Glutamatergic neuron (in vitro differentiated cells): ENCODE measurements at regions not wholly inside any gene's neighbourhood (a gene's known extent, or its start where the extent isn't known, plus 50 kb on each side); places are given as distances from the start of the nearest gene placed in this dataset.

Experiments
- DNase-seq: peaks from one replicate; pipeline ENCODE4 v3.0.0; 2022
- H3K27ac Mint-ChIP-seq: one replicate; pipeline ENCODE4 v1.8.0; 2020; ENCODE audit warnings: mild to moderate bottlenecking, mixed read lengths, inconsistent platforms; ENCODE audit not compliant: unreplicated experiment
- H3K27me3 Mint-ChIP-seq: one replicate; pipeline ENCODE4 v1.8.0; 2020; ENCODE audit warnings: mild to moderate bottlenecking, moderate library complexity, mixed read lengths, inconsistent platforms; ENCODE audit not compliant: unreplicated experiment
- H3K36me3 Mint-ChIP-seq: one replicate; pipeline ENCODE4 v1.8.0; 2020; ENCODE audit warnings: mild to moderate bottlenecking, mixed read lengths, inconsistent platforms; ENCODE audit not compliant: unreplicated experiment
- H3K4me1 Mint-ChIP-seq: one replicate; pipeline ENCODE4 v1.8.0; 2020; ENCODE audit warnings: mild to moderate bottlenecking, low read depth, mixed read lengths, inconsistent platforms; ENCODE audit not compliant: unreplicated experiment
- H3K4me3 Mint-ChIP-seq: one replicate; pipeline ENCODE4 v1.8.0; 2020; ENCODE audit warnings: mild to moderate bottlenecking, mixed read lengths, inconsistent platforms; ENCODE audit not compliant: unreplicated experiment
- H3K9me3 Mint-ChIP-seq: one replicate; pipeline ENCODE4 v1.8.0; 2020; ENCODE audit warnings: mild to moderate bottlenecking, moderate library complexity, mixed read lengths, inconsistent platforms; ENCODE audit not compliant: unreplicated experiment
- CTCF ChIP-seq: fragments of 200-600 bp; sonication (generic); IDR thresholded peaks from one replicate; pipeline ENCODE4 v1.5.0; 2021; ENCODE audit not compliant: partially characterized antibody, unreplicated experiment

GRCh38 chr13:93118081-93118615 lies 108.5 kb upstream of the GPC6 start:
- no peak overlapping the region for H3K27ac Mint-ChIP-seq
- TF ChIP-seq CTCF = no peak
- H3K36me3 Mint-ChIP-seq = no peaks in the 10 kb centered on the region
- no peak for DNase-seq
- no peak overlapping the region for H3K4me3 Mint-ChIP-seq
- peaks cover 1% of the 10 kb centered on the region for H3K4me1 Mint-ChIP-seq
- H3K9me3 Mint-ChIP-seq = no peaks in the 10 kb centered on the region
- H3K27me3 Mint-ChIP-seq = peaks cover 2% of the 10 kb centered on the region

- no peaks in the 10 kb centered on the region for H3K4me1 Mint-ChIP-seq
- no peak for DNase-seq
- no peaks in the 10 kb centered on the region for H3K27me3 Mint-ChIP-seq
- H3K4me3 Mint-ChIP-seq = no peak overlapping the region
- TF ChIP-seq CTCF = no peak
- no peaks in the 10 kb centered on the region for H3K36me3 Mint-ChIP-seq
- no peaks in the 10 kb centered on the region for H3K9me3 Mint-ChIP-seq
- no peak overlapping the region for H3K27ac Mint-ChIP-seq
Measured at GRCh38 chr13:93140912-93141311, 85.7 kb upstream of the GPC6 start.

GRCh38 chr13:93144031-93144430 lies 82.6 kb upstream of the GPC6 start:
- Mint-ChIP-seq H3K9me3 (no peaks in the 10 kb centered on the region), H3K4me1 (no peaks in the 10 kb centered on the region), H3K27me3 (no peaks in the 10 kb centered on the region), H3K27ac (no peak overlapping the region), H3K4me3 (no peak overlapping the region), H3K36me3 (no peaks in the 10 kb centered on the region)
- TF ChIP-seq CTCF = no peak
- no peak for DNase-seq

- no peaks in the 10 kb centered on the region for H3K36me3 Mint-ChIP-seq
- no peaks in the 10 kb centered on the region for H3K4me1 Mint-ChIP-seq
- DNase-seq = no peak
Measured at GRCh38 chr13:93145199-93145598, 81.4 kb upstream of the GPC6 start.

More at GRCh38 chr13:93145199-93145598, 81.4 kb upstream of the GPC6 start:
- no peaks in the 10 kb centered on the region for H3K27me3 Mint-ChIP-seq
- H3K9me3 Mint-ChIP-seq = no peaks in the 10 kb centered on the region
- H3K27ac Mint-ChIP-seq = no peak overlapping the region
- H3K4me3 Mint-ChIP-seq = no peak overlapping the region
- TF ChIP-seq CTCF = no peak
